GM19395 (cell line): ENCODE measurements at regions not wholly inside any gene's neighbourhood (a gene's known extent, or its start where the extent isn't known, plus 50 kb on each side); places are given as distances from the start of the nearest gene placed in this dataset.
"Not testable (repeated sequence)": the region's sequence is repeated elsewhere in the genome, so short reads cannot be mapped to it uniquely, and the experiment has no call there.

Experiments used
- ATAC-seq: cut with Tn5 transposase; IDR thresholded peaks from one replicate; pipeline ENCODE4 v1.9.1; 2021; ENCODE audit warnings: mild to moderate bottlenecking, moderate library complexity; ENCODE audit not compliant: unreplicated experiment

DNA sequence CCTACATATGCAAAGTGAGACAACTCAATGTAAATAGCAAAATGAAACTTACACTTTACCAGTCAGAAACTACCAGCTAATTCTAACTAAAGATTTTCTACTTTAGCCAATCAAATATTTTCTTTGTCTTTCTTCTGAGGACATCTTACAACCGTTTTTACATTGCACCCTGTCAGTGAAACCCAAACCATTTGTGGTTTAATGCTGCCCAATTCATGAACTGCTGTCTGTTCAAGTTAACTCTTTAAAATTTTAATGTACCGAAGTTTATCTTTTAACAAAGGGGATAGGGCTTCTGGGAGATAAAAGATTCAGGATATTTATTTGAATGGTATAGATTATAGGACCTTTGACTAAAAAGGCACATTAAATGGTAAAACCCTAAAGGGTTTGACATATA lies 121.3 kb upstream of the HDDC2 start:
- no peak for ATAC-seq

DNA sequence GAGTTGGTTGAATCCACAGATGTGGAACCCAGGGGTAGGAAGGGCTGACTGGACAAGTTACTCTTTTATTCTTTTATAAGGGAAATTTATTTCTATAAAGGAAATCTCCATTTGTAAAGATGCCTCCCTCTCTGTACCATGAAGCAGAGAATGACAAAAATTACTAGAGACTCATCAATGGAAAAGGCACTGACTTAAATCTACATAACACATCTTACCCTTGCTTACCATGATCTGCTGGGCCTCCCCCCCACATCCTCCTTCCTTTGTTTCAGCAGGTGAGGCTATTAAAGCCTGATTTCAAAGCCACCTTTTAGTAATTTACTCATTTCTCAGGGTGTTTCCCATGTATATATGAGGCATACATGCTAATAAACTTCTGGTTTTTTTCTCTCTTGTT lies 130.2 kb upstream of the HDDC2 start:
- ATAC-seq: no peak

- ATAC-seq: peak; percentile 80
Observed at GRCh38 chr6:125432963-125433362, 131.2 kb upstream of the HDDC2 start.

DNA sequence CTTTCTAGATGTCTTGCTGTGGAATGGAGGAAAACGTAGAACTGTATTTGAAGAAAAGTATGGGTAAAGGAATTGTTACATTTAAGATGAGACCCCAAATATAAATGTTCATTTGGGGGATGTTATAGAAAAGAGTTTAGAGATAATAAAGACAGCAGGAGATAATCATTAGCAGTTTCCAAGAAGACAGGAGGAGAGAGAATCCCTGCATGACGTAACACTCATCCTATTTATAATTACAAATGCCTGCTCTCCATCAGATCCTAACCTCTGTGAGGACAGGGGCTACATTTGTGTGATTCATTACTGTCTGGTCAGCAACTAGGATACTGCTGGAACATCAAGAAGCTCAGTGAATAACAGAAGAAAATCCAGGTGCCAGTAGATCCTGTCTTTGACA lies 133.0 kb upstream of the HDDC2 start:
- no peak for ATAC-seq

GRCh38 chr6:125439512-125439911 lies 137.7 kb upstream of the HDDC2 start:
- no peak for ATAC-seq

DNA sequence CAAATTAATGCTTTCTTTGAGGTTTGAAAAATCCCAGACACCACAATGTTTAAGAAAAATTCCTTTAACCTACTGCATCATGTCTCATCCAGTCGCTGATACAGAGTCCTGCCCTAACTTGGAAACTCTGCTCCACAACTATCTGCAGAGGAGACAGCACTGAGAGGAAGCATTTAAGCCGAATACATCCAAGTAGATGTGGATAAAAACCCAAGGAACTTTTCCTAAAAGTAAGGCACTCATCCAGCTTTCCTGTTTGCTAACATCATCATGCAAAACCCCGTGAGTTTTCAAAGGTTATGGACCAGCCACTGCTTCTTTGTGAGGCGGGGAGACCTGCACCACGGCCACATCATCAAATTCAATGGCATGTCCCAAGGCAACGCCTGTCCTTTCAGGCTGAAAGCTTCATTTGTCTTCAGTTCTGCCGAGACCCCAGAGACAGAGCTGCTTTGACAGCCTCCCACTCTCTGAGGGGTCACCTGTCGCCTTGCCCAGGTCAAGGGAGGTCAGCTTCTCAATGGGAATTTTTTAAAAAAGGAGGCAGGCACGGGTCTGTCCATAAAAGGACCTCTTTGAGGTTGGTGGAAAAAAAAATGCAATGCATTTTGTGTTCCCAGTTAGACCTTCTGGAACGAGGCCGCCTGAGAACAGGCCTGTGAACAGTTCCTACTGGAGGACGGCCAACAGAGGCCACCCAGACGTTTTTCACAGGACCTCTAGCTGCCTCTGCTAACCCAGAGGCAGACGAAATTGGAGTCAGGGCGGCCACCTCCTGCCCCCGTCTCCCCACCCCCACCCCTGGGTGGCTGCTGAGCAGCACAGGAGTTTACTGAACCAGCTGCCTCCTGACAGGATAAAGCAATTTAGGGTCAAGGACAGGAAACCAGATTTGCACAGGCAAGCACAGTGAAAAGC lies 142.5 kb upstream of the HDDC2 start:
- no peak for ATAC-seq

DNA sequence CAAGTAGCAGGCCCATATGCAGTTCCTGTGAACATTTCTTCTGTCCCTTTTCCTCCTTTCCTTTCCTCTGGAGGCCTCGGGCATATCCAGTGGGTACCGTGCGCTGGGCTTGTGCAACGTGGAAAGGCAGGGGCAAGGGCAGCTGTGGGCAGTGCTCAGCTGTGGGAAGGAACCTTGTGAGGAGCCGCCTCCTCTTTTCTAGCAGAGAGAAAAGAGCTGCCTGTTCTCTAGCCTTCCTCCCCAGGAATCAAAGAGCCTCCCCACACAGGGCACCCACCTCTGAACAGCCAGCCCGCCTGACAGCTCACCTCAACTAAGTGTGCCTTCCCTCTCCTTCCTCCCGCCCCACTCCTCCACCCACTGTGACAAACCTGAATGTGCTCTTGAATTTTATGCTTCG lies 143.3 kb upstream of the HDDC2 start:
- no peak for ATAC-seq

DNA sequence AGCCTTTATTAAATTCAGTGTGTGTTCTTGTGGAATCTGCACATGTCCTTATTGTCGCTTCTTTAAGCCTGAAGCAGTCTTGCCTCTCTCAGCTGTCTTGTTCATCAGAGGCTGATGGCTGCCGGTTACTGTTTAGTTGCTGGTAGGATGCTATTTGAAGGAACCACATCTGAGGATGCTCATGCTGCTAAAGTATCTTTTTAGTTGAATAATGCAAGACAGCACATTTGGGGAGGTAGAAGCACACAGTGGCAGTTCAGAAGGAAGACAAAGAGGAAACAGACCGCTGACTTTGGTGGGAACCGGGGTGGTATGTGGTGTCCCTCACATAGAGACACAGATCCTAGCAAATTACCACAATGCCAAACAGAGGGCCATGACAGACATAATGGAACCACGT lies 144.2 kb upstream of the HDDC2 start:
- ATAC-seq: no peak

DNA sequence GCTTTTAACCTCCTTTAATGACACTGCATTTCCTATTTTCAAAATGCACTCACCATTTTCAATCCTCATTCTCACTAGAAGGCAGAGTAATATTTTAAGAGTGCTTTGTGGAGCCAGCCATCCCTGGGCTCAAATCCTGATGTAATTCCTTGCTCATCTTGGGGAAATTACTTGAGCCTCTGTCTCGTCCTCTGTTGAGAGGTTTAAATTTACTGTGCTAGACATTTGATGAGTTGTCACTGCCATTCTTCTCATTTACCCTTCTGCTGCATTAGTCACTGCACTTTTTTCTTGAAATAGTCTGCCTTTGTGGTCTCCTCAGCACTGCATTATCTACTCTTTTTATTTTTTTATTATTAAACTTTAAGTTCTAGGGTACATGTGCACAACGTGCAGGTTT lies 150.0 kb upstream of the HDDC2 start:
- no peak for ATAC-seq

DNA sequence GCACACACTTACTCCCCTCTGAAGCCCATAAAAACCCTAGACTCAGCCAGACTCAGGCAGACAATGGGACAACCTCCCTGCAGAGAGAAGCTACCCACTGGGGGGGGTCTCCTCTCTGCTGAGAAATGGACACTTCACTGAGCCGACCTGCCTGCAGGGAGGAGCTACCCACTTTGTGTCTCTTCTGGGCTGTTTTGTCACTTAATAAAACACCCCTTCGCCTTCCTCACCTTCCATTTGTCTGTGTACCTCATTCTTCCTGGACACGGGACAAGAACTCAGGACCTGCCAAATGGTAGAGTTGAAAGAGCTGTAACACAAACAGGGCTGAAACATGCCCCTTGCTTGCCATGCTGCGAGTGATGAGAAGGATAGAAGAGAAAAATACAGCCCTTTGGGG lies 151.7 kb upstream of the HDDC2 start:
- ATAC-seq: no peak

DNA sequence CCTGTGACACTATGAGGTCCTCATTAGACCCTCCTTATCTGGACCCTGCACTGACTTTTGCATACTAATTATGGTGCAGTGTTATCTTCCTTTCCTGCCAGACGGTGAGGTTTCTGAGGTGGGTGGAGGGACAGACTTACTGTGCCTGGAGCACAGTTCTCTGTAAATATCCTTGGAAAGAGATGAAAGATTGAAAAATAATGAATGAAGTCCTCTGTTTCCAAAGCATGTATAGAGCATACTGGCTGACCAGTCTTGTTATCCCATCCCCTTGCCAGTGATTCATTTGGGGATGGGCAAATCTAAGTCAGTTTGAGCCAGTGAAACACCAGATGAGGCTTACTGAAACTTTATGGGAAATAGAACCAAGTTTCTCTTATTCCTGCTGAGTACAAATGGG lies 152.6 kb upstream of the HDDC2 start:
- ATAC-seq: no peak

- ATAC-seq: not testable (repeated sequence)
Observed at GRCh38 chr6:125458493-125458892, 156.7 kb upstream of the HDDC2 start.

DNA sequence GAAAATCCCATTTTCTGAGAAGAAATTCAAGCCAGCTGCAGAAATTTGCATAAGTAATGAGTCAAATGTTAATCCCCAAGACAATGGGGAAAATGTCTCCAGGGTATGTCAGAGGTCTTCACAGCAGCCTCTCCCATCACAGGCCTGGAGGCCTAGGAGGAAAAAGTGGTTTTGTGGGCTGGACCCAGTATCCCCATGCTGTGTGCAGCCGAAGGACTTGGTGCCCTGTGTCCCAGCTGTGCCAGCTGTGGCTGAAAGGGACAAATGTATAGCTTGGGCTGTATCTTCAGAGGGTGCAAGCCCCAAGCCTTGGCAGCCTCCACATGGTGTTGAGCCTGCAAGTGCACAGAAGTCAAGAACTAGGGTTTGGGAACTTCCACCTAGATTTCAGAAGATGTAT lies 163.6 kb upstream of the HDDC2 start:
- not testable (repeated sequence) for ATAC-seq

- no peak for ATAC-seq
Observed at GRCh38 chr6:125469915-125470314, 168.1 kb upstream of the HDDC2 start.

DNA sequence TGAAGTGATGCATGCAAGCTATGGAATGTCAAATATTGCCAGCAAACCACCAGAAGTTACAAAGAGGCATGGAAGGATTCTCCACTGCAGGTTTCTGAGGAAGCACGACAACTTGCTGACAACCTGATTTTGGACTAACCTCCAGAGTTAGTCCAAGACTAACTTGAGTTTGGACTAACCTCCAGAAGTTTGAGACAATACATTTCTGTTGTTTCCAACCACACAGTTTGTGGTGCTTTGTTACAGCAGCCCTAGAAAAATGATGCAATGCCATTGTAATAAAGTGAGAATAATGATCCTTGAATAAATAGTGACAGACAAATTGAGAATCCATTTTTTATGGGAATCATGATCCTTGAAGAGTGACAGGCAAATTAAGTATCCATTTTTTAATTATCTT lies 169.9 kb upstream of the HDDC2 start:
- no peak for ATAC-seq

DNA sequence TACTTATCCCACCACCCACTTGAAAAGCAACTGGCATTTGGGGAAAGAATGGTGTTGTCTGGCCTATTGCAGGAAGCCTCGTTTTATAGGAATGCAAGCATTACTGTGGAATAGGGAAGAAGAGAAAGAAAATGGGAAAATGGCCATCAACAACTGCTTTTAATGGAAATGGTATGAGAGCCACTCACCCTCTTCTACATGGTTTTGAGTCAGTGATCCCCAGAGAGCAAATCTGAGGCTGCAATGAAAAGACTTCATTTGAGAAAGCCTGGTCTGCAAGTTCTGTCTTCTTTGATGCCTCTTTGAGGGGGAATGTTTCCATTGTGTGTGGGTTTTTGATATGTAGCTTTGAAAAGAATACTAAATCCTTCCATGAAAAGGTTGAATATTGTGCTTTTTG lies 172.3 kb upstream of the HDDC2 start:
- no peak for ATAC-seq

DNA sequence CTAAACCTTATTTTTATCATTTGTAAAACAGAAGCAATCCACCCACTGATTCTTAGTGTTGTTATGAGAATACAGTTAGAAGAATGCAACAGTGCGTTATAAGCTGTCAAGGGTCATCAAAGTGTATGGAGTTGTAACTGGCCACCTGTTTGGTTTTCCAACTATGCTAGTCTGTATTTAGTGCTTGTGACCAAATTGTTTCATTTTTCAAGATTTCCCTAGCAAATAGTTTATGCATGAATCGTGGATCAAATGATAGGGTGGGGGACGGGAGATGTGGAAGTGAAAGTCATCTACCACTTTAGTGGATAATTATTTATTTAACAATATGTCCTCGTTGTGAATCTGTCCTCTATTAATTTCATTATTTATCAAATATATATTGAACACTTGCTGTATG lies 175.4 kb upstream of the HDDC2 start:
- no peak for ATAC-seq

GRCh38 chr6:125477844-125478243 lies 176.1 kb upstream of the HDDC2 start:
- no peak for ATAC-seq

DNA sequence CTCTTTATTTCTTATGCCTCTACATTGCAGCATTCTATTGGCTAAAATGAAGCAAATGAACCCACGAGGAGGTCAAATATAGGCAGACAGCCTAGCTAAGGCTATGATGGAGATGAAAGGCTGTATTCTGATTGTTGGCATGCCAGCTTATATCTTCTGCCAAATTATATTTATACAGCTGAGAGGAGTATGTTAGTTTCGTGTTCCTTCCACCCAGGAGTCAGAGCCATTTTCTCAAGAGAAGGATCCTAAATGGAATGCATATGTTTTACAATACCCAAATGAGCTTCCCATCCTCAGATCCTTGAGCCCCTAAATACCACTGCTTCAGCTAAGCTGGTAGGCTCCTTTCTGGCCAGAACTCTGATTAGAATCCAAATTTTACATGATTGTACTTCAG lies 178.4 kb upstream of the HDDC2 start:
- no peak for ATAC-seq

GRCh38 chr6:125480571-125480970 lies 178.8 kb upstream of the HDDC2 start:
- no peak for ATAC-seq

DNA sequence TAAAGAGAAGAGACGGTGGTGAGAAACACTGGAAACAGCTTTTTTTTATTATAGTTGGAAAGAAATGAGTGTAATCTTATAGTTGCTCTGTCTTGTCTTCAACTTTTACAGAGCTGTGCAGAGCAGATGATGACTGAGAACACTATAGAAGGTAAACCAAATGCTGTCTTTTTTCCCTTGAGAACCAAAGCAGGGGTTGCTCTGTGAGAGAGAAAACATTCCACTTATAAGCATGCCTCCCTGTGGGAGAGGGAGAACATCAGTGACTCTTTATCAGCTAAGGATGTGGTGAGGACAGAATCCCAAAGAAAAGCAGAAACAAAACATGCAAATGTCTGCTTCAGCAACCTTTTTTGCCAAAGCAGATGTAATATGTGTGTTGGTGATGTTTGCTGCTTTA lies 179.3 kb upstream of the HDDC2 start:
- ATAC-seq: no peak

DNA sequence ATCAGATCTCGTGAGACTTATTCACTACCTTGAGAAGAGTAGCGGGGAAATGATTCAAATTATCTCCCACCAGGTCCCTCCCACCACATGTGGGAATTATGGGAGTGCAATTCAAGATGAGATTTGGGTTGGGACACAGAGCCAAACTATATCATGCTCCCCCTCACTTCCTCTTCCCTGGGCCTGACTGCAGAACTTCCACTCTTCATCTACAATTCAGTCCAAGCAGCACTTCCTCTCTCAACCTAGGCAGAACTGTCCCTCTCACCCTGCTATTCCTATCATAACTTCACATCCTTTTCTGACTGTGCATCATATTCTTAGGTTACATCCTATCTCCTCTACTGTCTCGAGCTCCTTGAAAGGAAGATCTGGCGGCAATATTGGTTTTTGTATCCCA lies 184.0 kb upstream of the HDDC2 start:
- no peak for ATAC-seq

GRCh38 chr6:125486881-125487280 lies 185.1 kb upstream of the HDDC2 start:
- no peak for ATAC-seq
